ENCODE measurements at regions not wholly inside any gene's neighbourhood (a gene's known extent, or its start where the extent isn't known, plus 50 kb on each side); places are given as distances from the start of the nearest gene placed in this dataset.

- no peak overlapping the region for H3K4me3 ChIP-seq (ENCODE audit: low read length)
- H3K27ac ChIP-seq (ENCODE audit: low read depth, low read length): no peak overlapping the region
- no peak overlapping the region for H3K4me2 ChIP-seq (ENCODE audit: low read length)
- H3K36me3 ChIP-seq (ENCODE audit: control insufficient read depth, low read length): no peaks in the 10 kb centered on the region
- H3K9me2 ChIP-seq (replicated peaks; ENCODE audit: control insufficient read depth, low read length): no peaks in the 10 kb centered on the region
- H3K4me1 ChIP-seq (ENCODE audit: control insufficient read depth, low read length): no peaks in the 10 kb centered on the region
- H3F3A ChIP-seq (ENCODE audit: control insufficient read depth, insufficient read depth): no peaks in the 10 kb centered on the region
- H3K79me2 ChIP-seq (ENCODE audit: control insufficient read depth, low read length): no peaks in the 10 kb centered on the region
- TF ChIP-seq CTCF (IDR thresholded peaks at IDR 0.05; ENCODE audit: low read depth, low read length, poor library complexity, severe bottlenecking) (no peak), EZH2phosphoT487 (IDR thresholded peaks at IDR 0.05; ENCODE audit: borderline replicate concordance, low read length) (no peak)
- H3K9me3 ChIP-seq (ENCODE audit: control insufficient read depth, insufficient read depth, low read length): no peaks in the 10 kb centered on the region
- no peaks in the 10 kb centered on the region for H3K27me3 ChIP-seq (ENCODE audit: control insufficient read depth, low read length)
- H4K20me1 ChIP-seq (ENCODE audit: control insufficient read depth, insufficient read depth, low read depth, low read length): no peaks in the 10 kb centered on the region
Measured at GRCh38 chr5:10839118-10839517, 78.1 kb upstream of the DAP start.

DNA sequence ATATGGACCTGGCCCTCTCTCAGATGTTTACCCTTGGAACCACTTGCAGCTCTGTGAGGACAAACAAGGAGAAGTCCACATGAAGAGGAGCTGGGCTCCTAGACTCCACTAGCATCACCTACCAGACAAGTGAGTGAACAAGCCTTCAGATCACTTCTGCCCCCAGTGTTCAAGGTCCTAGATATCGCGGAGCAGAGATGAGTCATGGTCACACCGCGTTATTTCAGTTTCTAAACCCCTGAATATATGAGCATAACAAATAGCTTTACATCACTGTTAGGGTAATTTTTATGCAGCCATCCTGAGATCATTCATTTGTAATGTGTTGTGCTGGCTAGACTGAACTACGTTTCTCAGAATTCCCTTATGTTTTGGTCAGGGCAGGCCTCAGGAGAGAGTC is 77.0 kb upstream of the DAP start:
- H3K4me1 ChIP-seq (ENCODE audit: control insufficient read depth, low read length): no peaks in the 10 kb centered on the region
- no peaks in the 10 kb centered on the region for H3K9me2 ChIP-seq (replicated peaks; ENCODE audit: control insufficient read depth, low read length)
- no peaks in the 10 kb centered on the region for H3K27me3 ChIP-seq (ENCODE audit: control insufficient read depth, low read length)
- no peaks in the 10 kb centered on the region for H3K79me2 ChIP-seq (ENCODE audit: control insufficient read depth, low read length)
- TF ChIP-seq CTCF (IDR thresholded peaks at IDR 0.05; ENCODE audit: low read depth, low read length, poor library complexity, severe bottlenecking) (no peak), EZH2phosphoT487 (IDR thresholded peaks at IDR 0.05; ENCODE audit: borderline replicate concordance, low read length) (no peak)
- no peak overlapping the region for H3K4me3 ChIP-seq (ENCODE audit: low read length)
- H4K20me1 ChIP-seq (ENCODE audit: control insufficient read depth, insufficient read depth, low read depth, low read length): no peaks in the 10 kb centered on the region
- no peaks in the 10 kb centered on the region for H3F3A ChIP-seq (ENCODE audit: control insufficient read depth, insufficient read depth)
- H3K9me3 ChIP-seq (ENCODE audit: control insufficient read depth, insufficient read depth, low read length): no peaks in the 10 kb centered on the region
- no peak overlapping the region for H3K27ac ChIP-seq (ENCODE audit: low read depth, low read length)
- H3K4me2 ChIP-seq (ENCODE audit: low read length): no peak overlapping the region
- no peaks in the 10 kb centered on the region for H3K36me3 ChIP-seq (ENCODE audit: control insufficient read depth, low read length)

DNA sequence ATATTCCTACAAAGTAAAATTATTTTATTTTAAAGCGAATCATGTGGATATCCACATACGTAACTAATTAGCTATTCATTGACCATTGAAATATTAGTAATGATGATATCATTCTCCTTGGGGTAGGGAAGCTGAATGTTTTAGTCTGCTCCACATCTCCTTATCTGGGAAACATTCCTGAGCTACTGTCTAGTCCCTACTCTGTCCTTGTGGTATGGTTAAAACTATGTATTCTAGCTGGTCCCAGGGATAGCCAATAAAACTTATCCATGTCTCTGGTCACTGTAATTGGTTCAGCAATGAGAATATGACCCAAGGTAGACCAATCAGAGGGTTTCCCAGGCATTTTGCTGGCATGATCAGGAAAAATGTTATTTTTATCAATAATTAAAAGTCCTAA is 76.0 kb upstream of the DAP start:
- H3K4me2 ChIP-seq (ENCODE audit: low read length): no peak overlapping the region
- H3K79me2 ChIP-seq (ENCODE audit: control insufficient read depth, low read length): no peaks in the 10 kb centered on the region
- no peak overlapping the region for H3K4me3 ChIP-seq (ENCODE audit: low read length)
- H3F3A ChIP-seq (ENCODE audit: control insufficient read depth, insufficient read depth): no peaks in the 10 kb centered on the region
- no peaks in the 10 kb centered on the region for H3K36me3 ChIP-seq (ENCODE audit: control insufficient read depth, low read length)
- no peaks in the 10 kb centered on the region for H3K9me2 ChIP-seq (replicated peaks; ENCODE audit: control insufficient read depth, low read length)
- H3K27me3 ChIP-seq (ENCODE audit: control insufficient read depth, low read length): no peaks in the 10 kb centered on the region
- H3K9me3 ChIP-seq (ENCODE audit: control insufficient read depth, insufficient read depth, low read length): no peaks in the 10 kb centered on the region
- H3K4me1 ChIP-seq (ENCODE audit: control insufficient read depth, low read length): no peaks in the 10 kb centered on the region
- TF ChIP-seq CTCF (IDR thresholded peaks at IDR 0.05; ENCODE audit: low read depth, low read length, poor library complexity, severe bottlenecking) (no peak), EZH2phosphoT487 (IDR thresholded peaks at IDR 0.05; ENCODE audit: borderline replicate concordance, low read length) (no peak)
- no peak overlapping the region for H3K27ac ChIP-seq (ENCODE audit: low read depth, low read length)
- no peaks in the 10 kb centered on the region for H4K20me1 ChIP-seq (ENCODE audit: control insufficient read depth, insufficient read depth, low read depth, low read length)

- H3K4me2 ChIP-seq (ENCODE audit: low read length): no peak overlapping the region
- no peak overlapping the region for H3K27ac ChIP-seq (ENCODE audit: low read depth, low read length)
- H3K36me3 ChIP-seq (ENCODE audit: control insufficient read depth, low read length): no peaks in the 10 kb centered on the region
- H3K4me1 ChIP-seq (ENCODE audit: control insufficient read depth, low read length): no peaks in the 10 kb centered on the region
- no peaks in the 10 kb centered on the region for H3K9me3 ChIP-seq (ENCODE audit: control insufficient read depth, insufficient read depth, low read length)
- H3K79me2 ChIP-seq (ENCODE audit: control insufficient read depth, low read length): no peaks in the 10 kb centered on the region
- no peaks in the 10 kb centered on the region for H4K20me1 ChIP-seq (ENCODE audit: control insufficient read depth, insufficient read depth, low read depth, low read length)
- no peaks in the 10 kb centered on the region for H3K9me2 ChIP-seq (replicated peaks; ENCODE audit: control insufficient read depth, low read length)
- TF ChIP-seq EZH2phosphoT487 (IDR thresholded peaks at IDR 0.05; ENCODE audit: borderline replicate concordance, low read length) (no peak), CTCF (IDR thresholded peaks at IDR 0.05; ENCODE audit: low read depth, low read length, poor library complexity, severe bottlenecking) (no peak)
- H3K27me3 ChIP-seq (ENCODE audit: control insufficient read depth, low read length): no peaks in the 10 kb centered on the region
- no peaks in the 10 kb centered on the region for H3F3A ChIP-seq (ENCODE audit: control insufficient read depth, insufficient read depth)
- H3K4me3 ChIP-seq (ENCODE audit: low read length): no peak overlapping the region
Measured at GRCh38 chr5:10834695-10835094, 73.7 kb upstream of the DAP start.
